ENCODE measurements at regions not wholly inside any gene's neighbourhood (a gene's known extent, or its start where the extent isn't known, plus 50 kb on each side); places are given as distances from the start of the nearest gene placed in this dataset.

- in situ Hi-C loops (cut with MboI; ENCODE audit: low pct_ligation_motif_present in 1 of 4, low pct_unique_long_range_greater_than_20kb in 1 of 4, low sequenced_read_pairs in 3 of 4) (no loop called here), intact Hi-C loops (cut with DNase I; ENCODE audit: low total_unique reads) (no loop called here)
- Histone ChIP-seq H3K4me3 (no peak overlapping the region), H3K4me1 (peaks cover 0 to 8% (median 0%) of the 10 kb centered on the region in 4 donors), H3K27ac (no peak overlapping the region), H3K9me3 (peaks cover 0 to 15% of the 10 kb centered on the region in 2 donors), H3K36me3 (no peaks in the 10 kb centered on the region), H3K27me3 (no peaks in the 10 kb centered on the region)
- WGBS, 2 donors (ENCODE audit: low coverage in 1 of 2) = 72 to 88% methylated on average over 3 of the region's 3 CpGs
- no peak for DNase-seq
- no peak for TF ChIP-seq EP300 (IDR thresholded peaks at IDR 0.05; ENCODE audit: low read depth)
Measured at GRCh38 chr5:144085381-144085780, 85.1 kb downstream of the YIPF5 start.

GRCh38 chr5:144086295-144086694 lies 84.2 kb downstream of the YIPF5 start:
- H3K9me3 ChIP-seq = peaks cover 0 to 7% of the 10 kb centered on the region in 2 donors
- no peak for TF ChIP-seq EP300 (IDR thresholded peaks at IDR 0.05; ENCODE audit: low read depth)
- no peak for TF ChIP-seq POLR2A (IDR thresholded peaks at IDR 0.05)
- TF ChIP-seq POLR2AphosphoS5 (IDR thresholded peaks at IDR 0.05) = no peak
- no peak for TF ChIP-seq CTCF (IDR thresholded peaks at IDR 0.05)
- 81% methylated on average over 3 of the region's 3 CpGs; no CpG with 5 or more reads in 1 of the 2 donors for WGBS, 2 donors (ENCODE audit: low coverage in 1 of 2)
- in situ Hi-C loops (cut with MboI; ENCODE audit: low pct_ligation_motif_present in 1 of 4, low pct_unique_long_range_greater_than_20kb in 1 of 4, low sequenced_read_pairs in 3 of 4) = no loop called here
- no peak overlapping the region for H3K27ac ChIP-seq
- no peak overlapping the region for H3K4me3 ChIP-seq
- no peak for DNase-seq
- peaks cover 0 to 8% (median 0%) of the 10 kb centered on the region in 4 donors for H3K4me1 ChIP-seq
- intact Hi-C loops (cut with DNase I; ENCODE audit: low total_unique reads) = no loop called here
- no peaks in the 10 kb centered on the region for H3K36me3 ChIP-seq
- no peaks in the 10 kb centered on the region for H3K27me3 ChIP-seq

GRCh38 chr5:144087576-144087975 lies 82.9 kb downstream of the YIPF5 start:
- H3K4me3 ChIP-seq = no peak overlapping the region
- DNase-seq = no peak
- intact Hi-C loops (cut with DNase I; ENCODE audit: low total_unique reads) = no loop called here
- peaks cover 0 to 8% (median 0%) of the 10 kb centered on the region in 4 donors for H3K4me1 ChIP-seq
- no peaks in the 10 kb centered on the region for H3K9me3 ChIP-seq
- WGBS, 2 donors (ENCODE audit: low coverage in 1 of 2) = 75 to 83% methylated on average over 1 of the region's 1 CpG
- in situ Hi-C loops (cut with MboI; ENCODE audit: low pct_ligation_motif_present in 1 of 4, low pct_unique_long_range_greater_than_20kb in 1 of 4, low sequenced_read_pairs in 3 of 4) = no loop called here
- H3K27me3 ChIP-seq = no peaks in the 10 kb centered on the region
- no peaks in the 10 kb centered on the region for H3K36me3 ChIP-seq
- H3K27ac ChIP-seq = no peak overlapping the region
- no peak for TF ChIP-seq POLR2A (IDR thresholded peaks at IDR 0.05)
- no peak for TF ChIP-seq EP300 (IDR thresholded peaks at IDR 0.05; ENCODE audit: low read depth)
- TF ChIP-seq CTCF (IDR thresholded peaks at IDR 0.05) = no peak
- TF ChIP-seq POLR2AphosphoS5 (IDR thresholded peaks at IDR 0.05) = no peak

- Histone ChIP-seq H3K36me3 (no peaks in the 10 kb centered on the region), H3K27me3 (no peaks in the 10 kb centered on the region), H3K4me1 (peaks cover 0 to 8% (median 0%) of the 10 kb centered on the region in 4 donors), H3K9me3 (no peaks in the 10 kb centered on the region), H3K27ac (no peak overlapping the region), H3K4me3 (no peak overlapping the region)
- in situ Hi-C loops (cut with MboI; ENCODE audit: low pct_ligation_motif_present in 1 of 4, low pct_unique_long_range_greater_than_20kb in 1 of 4, low sequenced_read_pairs in 3 of 4) = no loop called here
- TF ChIP-seq POLR2A (IDR thresholded peaks at IDR 0.05) = no peak
- TF ChIP-seq EP300 (IDR thresholded peaks at IDR 0.05; ENCODE audit: low read depth) = no peak
- no peak for TF ChIP-seq CTCF (IDR thresholded peaks at IDR 0.05)
- intact Hi-C loops (cut with DNase I; ENCODE audit: low total_unique reads) = no loop called here
- no peak for DNase-seq
- 58 to 67% methylated on average over 2 to 3 of the region's 3 CpGs for WGBS, 2 donors (ENCODE audit: low coverage in 1 of 2)
Measured at GRCh38 chr5:144088206-144089064, 82.0 kb downstream of the YIPF5 start.
